A673 (cell line): ENCODE measurements at regions not wholly inside any gene's neighbourhood (a gene's known extent, or its start where the extent isn't known, plus 50 kb on each side); places are given as distances from the start of the nearest gene placed in this dataset.

Experiments
- EZH2 ChIP-seq: fragments of 200-600 bp; sonication (generic); IDR thresholded peaks from 2 replicates; pipeline ENCODE4 v1.6.1; 2017; ENCODE audit warnings: borderline replicate concordance, low read depth, mild to moderate bottlenecking, mixed read lengths, antibody characterized with exemption, low read length; ENCODE audit not compliant: poor library complexity, severe bottlenecking
- TF ChIP-seq, protein P1 (sequence below): fragments of 300-800, 200-600 bp; sonication (generic); conservative IDR thresholded peaks from 2 replicates; pipeline ENCODE4 v1.5.1; 2017; ENCODE audit warnings: low read depth, mild to moderate bottlenecking, antibody characterized with exemption, low read length, moderate library complexity, mixed read lengths

DNA sequence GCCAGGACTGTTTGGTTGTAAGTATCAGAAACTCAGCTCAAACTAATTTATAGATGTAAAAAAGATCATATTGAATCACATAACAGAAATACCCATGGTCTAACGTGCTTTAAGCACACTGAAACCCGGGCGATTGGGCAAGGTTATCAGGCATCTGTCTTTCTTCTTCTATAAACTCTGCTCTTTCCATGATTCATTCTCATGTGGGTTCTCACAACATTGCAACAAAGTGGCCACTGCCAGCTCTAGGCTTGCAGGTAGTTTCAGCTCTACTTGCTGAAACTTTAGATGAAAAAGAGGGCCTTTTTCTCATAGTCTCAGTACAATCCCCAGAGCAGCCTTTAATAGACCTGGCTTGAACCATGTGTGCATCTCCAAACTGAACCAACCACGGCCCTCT, 456.1 kb downstream of the MFSD1 start:
- TF ChIP-seq, protein P1, sequence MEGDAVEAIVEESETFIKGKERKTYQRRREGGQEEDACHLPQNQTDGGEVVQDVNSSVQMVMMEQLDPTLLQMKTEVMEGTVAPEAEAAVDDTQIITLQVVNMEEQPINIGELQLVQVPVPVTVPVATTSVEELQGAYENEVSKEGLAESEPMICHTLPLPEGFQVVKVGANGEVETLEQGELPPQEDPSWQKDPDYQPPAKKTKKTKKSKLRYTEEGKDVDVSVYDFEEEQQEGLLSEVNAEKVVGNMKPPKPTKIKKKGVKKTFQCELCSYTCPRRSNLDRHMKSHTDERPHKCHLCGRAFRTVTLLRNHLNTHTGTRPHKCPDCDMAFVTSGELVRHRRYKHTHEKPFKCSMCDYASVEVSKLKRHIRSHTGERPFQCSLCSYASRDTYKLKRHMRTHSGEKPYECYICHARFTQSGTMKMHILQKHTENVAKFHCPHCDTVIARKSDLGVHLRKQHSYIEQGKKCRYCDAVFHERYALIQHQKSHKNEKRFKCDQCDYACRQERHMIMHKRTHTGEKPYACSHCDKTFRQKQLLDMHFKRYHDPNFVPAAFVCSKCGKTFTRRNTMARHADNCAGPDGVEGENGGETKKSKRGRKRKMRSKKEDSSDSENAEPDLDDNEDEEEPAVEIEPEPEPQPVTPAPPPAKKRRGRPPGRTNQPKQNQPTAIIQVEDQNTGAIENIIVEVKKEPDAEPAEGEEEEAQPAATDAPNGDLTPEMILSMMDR, result no peak
- no peak for TF ChIP-seq EZH2
